ENCODE measurements at regions not wholly inside any gene's neighbourhood (a gene's known extent, or its start where the extent isn't known, plus 50 kb on each side); places are given as distances from the start of the nearest gene placed in this dataset.

GRCh38 chr14:101224356-101225156 lies 321.0 kb upstream of the RTL1 start:
- no peak for TF ChIP-seq CTCF (IDR thresholded peaks at IDR 0.05)
- TF ChIP-seq POLR2AphosphoS5 (IDR thresholded peaks at IDR 0.05; ENCODE audit: low read depth, low read length): no peak

Data from SK-N-SH (cell line).